ENCODE measurements at regions not wholly inside any gene's neighbourhood (a gene's known extent, or its start where the extent isn't known, plus 50 kb on each side); places are given as distances from the start of the nearest gene placed in this dataset.
"Not testable (repeated sequence)": the region's sequence is repeated elsewhere in the genome, so short reads cannot be mapped to it uniquely, and the experiment has no call there.

- Mint-ChIP-seq H3K4me1 (peaks cover 5% of the 10 kb centered on the region), H3K27me3 (ENCODE audit: low read depth) (peaks cover 56% of the 10 kb centered on the region), H3K9me3 (peaks cover 17% of the 10 kb centered on the region), H3K27ac (no peak overlapping the region), H3K4me3 (peak overlapping the region in 1 of 3 experiments; percentile 40), H3K36me3 (ENCODE audit: low read depth) (no peaks in the 10 kb centered on the region)
- no peak for TF ChIP-seq CTCF (IDR thresholded peaks at IDR 0.05; ENCODE audit: unreplicated experiment in 3 of 3)
Observed at GRCh38 chr2:129922571-129923264, 56.7 kb upstream of the RAB6C start.

GRCh38 chr2:129923265-129924091, 56.0 kb upstream of the RAB6C start:
- peak; percentile 45 to 62 (median 59) for TF ChIP-seq CTCF (IDR thresholded peaks at IDR 0.05; ENCODE audit: unreplicated experiment in 3 of 3)
- Mint-ChIP-seq H3K36me3 (ENCODE audit: low read depth) (no peaks in the 10 kb centered on the region), H3K27ac (no peak overlapping the region), H3K27me3 (ENCODE audit: low read depth) (peaks cover 52% of the 10 kb centered on the region), H3K4me1 (peaks cover 5% of the 10 kb centered on the region), H3K4me3 (peak overlapping the region; percentile 48 to 66 (median 64)), H3K9me3 (peaks cover 10% of the 10 kb centered on the region)

GRCh38 chr2:129924115-129924514, 55.4 kb upstream of the RAB6C start:
- H3K4me3 Mint-ChIP-seq, H3K27ac Mint-ChIP-seq: not testable (repeated sequence)

GRCh38 chr2:129925381-129925780, 54.1 kb upstream of the RAB6C start:
- no peaks in the 10 kb centered on the region for H3K36me3 Mint-ChIP-seq (ENCODE audit: low read depth)
- H3K9me3 Mint-ChIP-seq, result peaks cover 2% of the 10 kb centered on the region
- peaks cover 38% of the 10 kb centered on the region for H3K27me3 Mint-ChIP-seq (ENCODE audit: low read depth)
- H3K27ac Mint-ChIP-seq, result no peak overlapping the region
- TF ChIP-seq CTCF (IDR thresholded peaks at IDR 0.05; ENCODE audit: unreplicated experiment in 3 of 3), result no peak
- H3K4me3 Mint-ChIP-seq, result no peak overlapping the region
- H3K4me1 Mint-ChIP-seq, result peaks cover 9% of the 10 kb centered on the region

More at GRCh38 chr2:129924115-129924514, 55.4 kb upstream of the RAB6C start:
- H3K4me1 Mint-ChIP-seq; H3K9me3 Mint-ChIP-seq; H3K36me3 Mint-ChIP-seq (ENCODE audit: low read depth): not testable (repeated sequence)
- peaks cover 48% of the 10 kb centered on the region for H3K27me3 Mint-ChIP-seq (ENCODE audit: low read depth)

GRCh38 chr2:129927696-129928095, 51.8 kb upstream of the RAB6C start:
- Mint-ChIP-seq H3K4me3 (no peak overlapping the region), H3K4me1 (peaks cover 9% of the 10 kb centered on the region), H3K27ac (no peak overlapping the region), H3K9me3 (peaks cover 2% of the 10 kb centered on the region), H3K36me3 (ENCODE audit: low read depth) (no peaks in the 10 kb centered on the region), H3K27me3 (ENCODE audit: low read depth) (peaks cover 24% of the 10 kb centered on the region)
- TF ChIP-seq CTCF (IDR thresholded peaks at IDR 0.05; ENCODE audit: unreplicated experiment in 3 of 3), result no peak

- Mint-ChIP-seq H3K9me3 (no peaks in the 10 kb centered on the region), H3K36me3 (ENCODE audit: low read depth) (no peaks in the 10 kb centered on the region), H3K27me3 (ENCODE audit: low read depth) (peaks cover 25% of the 10 kb centered on the region), H3K27ac (no peak overlapping the region), H3K4me3 (no peak overlapping the region), H3K4me1 (peaks cover 9% of the 10 kb centered on the region)
- TF ChIP-seq CTCF (IDR thresholded peaks at IDR 0.05; ENCODE audit: unreplicated experiment in 3 of 3), result no peak
Observed at GRCh38 chr2:129929321-129930290, 49.9 kb upstream of the RAB6C start.

Data from nephron (organoid).